Vagina (tissue), 2 donors: ENCODE measurements at regions not wholly inside any gene's neighbourhood (a gene's known extent, or its start where the extent isn't known, plus 50 kb on each side); places are given as distances from the start of the nearest gene placed in this dataset.

Source experiments
- CTCF ChIP-seq, 3 experiments: fragments of 450-650 bp in 2 of 3; fragments of 200-600 bp in 1 of 3; sonication (generic) in 1 of 3; IDR thresholded peaks; one replicate each; pipeline ENCODE4 v1.5.1; 2017 to 2019; ENCODE audit warnings: antibody characterized with exemption in 3 of 3, mild to moderate bottlenecking in 2 of 3, moderate library complexity in 2 of 3
- POLR2A ChIP-seq, 2 donors: fragments of 450-650 bp; IDR thresholded peaks; one replicate each; pipeline ENCODE4 v1.6.1; 2017; ENCODE audit warnings: antibody characterized with exemption in 2 of 2, mild to moderate bottlenecking in 2 of 2, moderate library complexity in 2 of 2
- POLR2AphosphoS5 ChIP-seq, 2 donors: sonication (generic); formaldehyde crosslinking; IDR thresholded peaks; one replicate each; pipeline ENCODE4 v1.9.0; 2017; ENCODE audit warnings: antibody characterized with exemption in 2 of 2, mild to moderate bottlenecking in 2 of 2, low read depth in 1 of 2; ENCODE audit not compliant: insufficient read depth in 1 of 2

- no peak for TF ChIP-seq CTCF (IDR thresholded peaks at IDR 0.05)
- no peak for TF ChIP-seq POLR2A (IDR thresholded peaks at IDR 0.05)
- TF ChIP-seq POLR2AphosphoS5 (IDR thresholded peaks at IDR 0.05; ENCODE audit: insufficient read depth in 1 of 2, low read depth in 1 of 2), result no peak
Observed at GRCh38 chr13:66040506-66040905, 1189.6 kb downstream of the PCDH9 start.
